Skin of body (tissue), 1 donor: ENCODE measurements at regions not wholly inside any gene's neighbourhood (a gene's known extent, or its start where the extent isn't known, plus 50 kb on each side); places are given as distances from the start of the nearest gene placed in this dataset.
"Not testable (repeated sequence)": the region's sequence is repeated elsewhere in the genome, so short reads cannot be mapped to it uniquely, and the experiment has no call there.

Experiments used
- DNase-seq: peaks from one replicate; lab custom pipeline; 2025; lab: John Stamatoyannopoulos, UW

DNA sequence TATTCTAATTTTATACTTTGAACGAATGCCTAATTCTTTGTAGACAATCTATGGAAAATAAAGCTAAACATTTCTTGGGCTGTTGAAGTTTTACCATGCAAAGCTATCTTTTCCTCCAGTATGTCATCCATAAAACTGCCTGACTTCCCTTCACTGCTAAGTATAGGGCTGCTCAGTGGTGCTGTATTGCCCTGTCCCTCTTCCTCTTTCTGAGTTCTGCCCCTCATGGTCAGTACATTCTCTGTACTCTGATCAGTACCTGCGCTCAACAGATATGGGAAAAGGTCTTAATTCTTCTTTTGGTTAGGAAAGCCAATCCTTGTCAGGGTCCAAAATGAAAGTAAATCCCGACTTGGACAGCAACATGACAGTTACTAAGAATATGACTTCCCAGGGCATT, 321.9 kb downstream of the RAD51AP2 start:
- DNase-seq, result no peak

DNA sequence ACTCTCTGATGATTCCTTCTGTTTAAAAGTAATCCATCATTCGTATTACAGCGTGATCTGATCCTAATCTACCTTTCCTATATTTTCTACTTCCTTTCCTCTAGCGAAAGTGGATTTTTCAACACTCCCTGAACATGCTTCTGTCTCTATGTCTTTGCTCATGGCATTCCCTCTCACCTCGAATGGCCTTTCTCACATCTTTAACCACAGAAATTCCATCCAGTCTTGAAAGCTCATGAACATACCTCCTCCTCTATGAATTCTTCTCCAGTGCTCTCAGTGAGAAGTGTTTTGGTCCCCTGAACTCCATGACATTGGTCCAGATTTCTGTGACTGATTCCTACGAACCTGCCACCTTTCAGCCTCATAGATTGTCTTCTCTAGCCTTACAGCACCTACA, 323.2 kb downstream of the RAD51AP2 start:
- no peak for DNase-seq

DNA sequence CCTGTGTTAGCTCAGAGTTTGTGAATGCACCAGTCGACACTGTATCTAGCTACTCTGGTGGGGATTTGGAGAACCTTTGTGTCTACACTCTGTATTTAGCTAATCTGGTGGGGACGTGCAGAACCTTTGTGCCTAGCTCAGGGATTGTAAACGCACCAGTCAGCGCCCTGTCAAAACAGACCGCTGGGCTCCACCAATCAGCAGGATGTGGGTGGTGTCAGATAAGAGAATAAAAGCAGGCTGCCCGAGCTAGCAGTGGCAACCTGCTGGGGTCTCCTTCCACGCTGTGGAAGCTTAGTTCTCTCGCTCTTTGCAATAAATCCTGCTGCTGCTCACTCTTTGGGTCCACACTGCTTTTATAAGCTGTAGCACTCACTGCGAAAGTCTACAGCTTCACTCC, 324.2 kb downstream of the RAD51AP2 start:
- DNase-seq, result no peak

DNA sequence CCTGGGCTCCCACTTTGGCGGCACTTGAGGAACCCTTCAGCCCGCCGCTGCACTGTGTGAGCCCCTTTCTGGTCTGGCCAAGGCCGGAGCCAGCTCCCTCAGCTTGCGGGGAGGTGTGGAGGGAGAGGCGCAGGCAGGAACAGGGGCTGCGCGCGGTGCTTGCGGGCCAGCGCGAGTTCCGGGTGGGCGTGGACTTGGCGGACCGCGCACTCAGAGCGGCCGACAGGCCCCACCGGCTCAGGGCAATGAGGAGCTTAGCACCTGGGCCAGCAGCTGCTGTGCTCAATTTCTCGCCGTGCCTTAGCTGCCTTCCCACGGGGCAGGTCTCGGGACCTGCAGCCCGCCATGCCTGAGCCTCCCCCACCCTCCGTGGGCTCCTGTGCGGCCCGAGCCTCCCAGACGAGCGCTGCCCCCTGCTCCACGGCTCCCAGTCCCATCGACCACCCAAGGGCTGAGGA, 324.8 kb downstream of the RAD51AP2 start:
- DNase-seq, result not testable (repeated sequence)

DNA sequence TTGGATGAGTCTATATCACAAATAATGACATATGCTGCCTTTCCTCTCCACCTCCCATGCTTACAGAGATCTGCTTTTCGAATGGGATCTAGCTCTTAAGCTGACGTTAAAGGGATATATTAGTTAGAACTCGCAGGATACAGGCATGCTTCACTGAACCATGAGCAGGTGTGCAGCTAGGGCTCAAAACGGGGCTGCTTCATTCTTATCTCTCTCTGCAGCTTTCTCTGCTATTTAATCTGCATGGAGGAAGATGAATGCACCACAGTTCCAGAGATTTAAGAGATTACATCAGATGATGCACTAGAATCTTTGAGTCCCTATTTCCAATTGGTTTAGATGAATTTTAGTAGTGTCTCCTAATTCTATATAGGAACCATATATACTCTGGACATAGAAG, 327.0 kb downstream of the RAD51AP2 start:
- no peak for DNase-seq

DNA sequence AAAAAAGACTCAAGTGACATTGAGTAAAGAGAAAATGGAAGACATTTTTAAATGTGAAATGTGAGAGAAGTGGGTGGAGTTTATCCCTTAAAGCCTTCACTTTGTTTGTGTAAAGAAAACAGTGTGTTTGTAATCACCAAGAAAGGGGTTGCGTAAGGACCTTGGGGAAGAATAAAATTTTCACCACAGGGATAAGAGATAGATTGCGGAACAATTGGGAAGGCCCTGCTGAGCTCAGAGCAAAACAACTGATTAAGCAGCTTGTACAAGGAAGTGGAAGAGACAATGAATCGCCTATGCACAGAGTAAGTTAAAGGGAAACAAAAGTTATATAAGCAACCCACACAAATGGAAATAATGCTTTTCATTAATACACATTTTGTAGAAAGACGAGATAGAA, 327.7 kb downstream of the RAD51AP2 start:
- DNase-seq, result no peak

DNA sequence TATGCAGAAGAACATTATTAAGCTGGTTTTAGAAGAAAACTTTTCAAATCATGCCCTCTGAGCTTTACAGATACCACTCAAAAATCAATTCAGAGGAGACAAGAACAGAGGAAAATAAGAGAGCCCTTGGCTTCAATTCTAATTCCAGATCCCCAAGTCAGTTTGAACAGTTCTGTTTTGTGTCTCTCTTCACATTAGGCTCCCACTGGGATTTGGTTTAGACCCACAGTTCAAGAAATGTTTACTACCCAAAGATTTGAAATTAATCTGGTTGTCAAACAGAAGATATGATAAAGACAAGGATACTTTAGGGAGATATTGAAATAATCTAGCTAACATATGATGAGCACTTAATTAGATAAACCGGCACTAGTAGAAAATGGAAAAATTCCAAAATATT, 329.5 kb downstream of the RAD51AP2 start:
- no peak for DNase-seq

DNA sequence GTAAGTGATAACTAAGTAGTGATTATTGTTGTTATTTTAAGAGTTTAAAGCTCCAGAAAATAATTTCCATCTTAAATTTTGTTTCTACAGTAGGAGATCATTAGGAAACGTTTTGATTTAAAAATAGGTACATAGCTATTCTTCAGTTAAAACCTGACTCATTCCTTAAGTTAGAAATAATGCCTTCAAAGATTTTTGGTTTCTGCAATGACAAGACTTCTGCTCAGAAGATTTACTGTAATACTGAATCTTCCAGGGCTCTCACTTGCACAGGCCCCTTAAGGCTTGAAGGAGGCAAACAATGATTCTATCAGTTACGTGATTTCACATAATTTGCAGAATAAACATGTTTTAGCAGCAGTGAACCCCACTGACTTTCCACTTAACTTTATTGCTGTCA, 333.7 kb downstream of the RAD51AP2 start:
- no peak for DNase-seq

DNA sequence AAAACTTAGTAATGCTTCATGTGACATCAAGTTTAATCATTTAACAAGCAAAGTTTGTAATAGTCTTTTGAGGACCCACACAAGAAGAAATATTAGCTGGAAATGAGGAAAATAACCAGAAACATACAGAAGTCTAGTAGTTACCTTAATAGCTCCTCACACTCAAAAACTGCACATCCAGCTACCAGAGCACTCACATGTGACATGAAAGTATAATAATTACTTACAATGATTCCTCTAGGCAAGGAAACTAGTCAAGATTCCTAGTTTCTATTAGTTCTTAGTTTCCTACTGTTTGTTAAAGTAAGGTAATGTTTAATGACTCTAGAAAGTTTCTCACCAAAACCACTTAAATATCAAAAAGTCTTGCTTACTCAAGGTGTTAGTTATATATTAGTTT, 335.8 kb downstream of the RAD51AP2 start:
- no peak for DNase-seq

DNA sequence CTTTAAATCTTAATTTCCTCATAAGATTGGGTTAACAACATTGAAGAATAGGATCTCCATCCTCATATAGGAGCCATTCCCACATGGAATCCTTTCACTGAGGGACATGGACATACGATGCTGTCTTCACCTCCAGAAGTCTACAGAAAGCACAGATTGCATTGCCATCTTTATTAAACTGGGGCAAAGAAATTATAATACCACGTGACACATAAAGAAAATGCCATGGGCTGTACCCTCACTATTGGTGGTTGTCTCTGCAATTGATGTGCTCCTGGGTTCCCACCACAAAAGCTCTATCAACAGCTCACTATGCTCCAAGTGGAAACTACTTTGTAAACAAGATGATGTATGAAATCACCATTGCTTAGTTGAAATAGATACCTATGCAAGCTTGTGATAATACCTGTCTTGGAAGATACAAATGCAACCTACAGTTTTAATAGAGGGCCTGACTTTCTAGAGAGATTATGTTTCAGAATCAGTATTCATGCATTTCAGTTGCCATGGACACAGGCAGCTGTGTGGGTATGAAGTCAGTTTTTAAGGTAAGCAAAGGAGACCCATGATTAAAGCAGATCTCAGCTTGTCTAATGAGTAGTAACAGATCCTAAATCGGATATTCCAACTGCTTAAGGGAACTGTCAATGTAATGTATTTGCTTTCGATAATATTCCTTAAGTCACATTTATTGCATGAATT, 337.0 kb downstream of the RAD51AP2 start:
- DNase-seq, result no peak

DNA sequence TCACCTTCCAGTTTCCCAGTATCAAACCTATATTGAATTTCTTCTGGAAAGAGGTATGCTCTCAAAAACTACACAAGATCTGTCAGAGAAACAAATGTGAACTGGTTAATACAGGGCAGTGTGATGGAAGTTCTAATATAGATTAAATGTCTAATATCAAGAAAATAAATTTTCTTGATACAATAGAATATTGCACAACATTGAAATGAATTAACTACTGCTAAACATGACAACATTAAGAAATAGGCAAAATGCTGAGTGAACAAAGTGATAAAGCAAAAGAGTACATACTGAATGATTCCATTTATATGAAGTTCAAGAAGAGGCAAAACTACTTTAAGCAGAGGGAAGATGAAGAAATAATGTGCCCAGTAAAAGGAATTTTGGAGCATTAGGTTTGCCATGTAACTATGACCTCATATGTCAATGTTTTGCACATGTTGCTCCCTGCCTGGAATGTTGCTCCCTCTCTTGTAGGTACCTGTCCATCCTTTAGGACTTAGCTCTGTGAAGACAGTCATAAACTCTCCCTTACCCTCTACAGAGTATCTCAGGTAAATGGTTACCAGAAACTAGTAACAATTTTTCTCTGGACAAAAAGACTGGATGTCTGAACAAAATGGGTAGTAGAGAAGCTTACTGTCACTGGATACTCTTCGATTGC, 339.0 kb downstream of the RAD51AP2 start:
- DNase-seq, result no peak

DNA sequence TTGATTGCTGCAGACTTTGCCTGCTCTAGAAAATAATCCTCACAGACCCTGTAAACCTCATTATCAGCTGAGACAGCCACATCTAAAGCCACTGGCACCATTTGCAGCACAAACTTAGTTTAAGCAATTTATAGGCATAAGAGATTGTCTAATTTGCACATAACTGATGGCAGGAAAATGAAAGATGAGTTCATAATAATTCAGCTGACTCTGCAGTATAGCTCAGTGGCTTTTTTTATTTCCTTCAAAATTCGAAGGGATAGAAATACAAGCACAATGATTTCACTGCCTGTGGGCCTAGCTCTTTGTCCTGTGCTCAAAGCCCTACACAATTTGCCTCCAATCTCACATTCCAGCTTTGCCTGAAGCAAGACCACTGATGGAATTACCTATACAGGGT, 341.2 kb downstream of the RAD51AP2 start:
- no peak for DNase-seq

DNA sequence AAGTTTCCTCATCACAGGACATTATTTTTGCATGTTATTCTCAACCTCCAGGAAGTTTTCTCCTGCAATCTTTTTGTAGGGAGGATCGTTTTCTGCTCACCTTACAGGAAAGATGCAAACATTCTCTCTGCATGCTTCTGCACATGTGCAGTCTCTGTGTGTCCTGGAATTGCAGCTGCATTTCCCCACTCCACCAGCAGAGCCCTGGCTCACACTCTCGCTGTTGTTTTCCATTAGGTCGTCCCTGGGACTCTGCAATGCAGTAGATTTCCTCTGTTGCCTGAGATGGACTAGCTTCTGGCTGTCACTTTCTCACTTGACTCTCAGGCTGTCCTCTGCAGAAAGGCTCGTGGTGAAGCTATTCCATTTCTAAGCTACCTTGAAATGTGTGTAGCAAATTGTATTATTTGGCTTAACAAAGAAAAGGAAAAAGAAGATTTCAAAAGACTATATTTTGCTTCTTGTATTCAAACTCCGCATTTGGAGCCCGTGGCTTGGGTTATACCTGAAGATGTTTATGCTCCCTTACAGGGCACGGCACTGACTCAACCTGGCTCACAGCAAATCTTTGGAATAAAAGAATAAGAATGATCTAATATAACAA, 346.7 kb downstream of the RAD51AP2 start:
- DNase-seq, result no peak

DNA sequence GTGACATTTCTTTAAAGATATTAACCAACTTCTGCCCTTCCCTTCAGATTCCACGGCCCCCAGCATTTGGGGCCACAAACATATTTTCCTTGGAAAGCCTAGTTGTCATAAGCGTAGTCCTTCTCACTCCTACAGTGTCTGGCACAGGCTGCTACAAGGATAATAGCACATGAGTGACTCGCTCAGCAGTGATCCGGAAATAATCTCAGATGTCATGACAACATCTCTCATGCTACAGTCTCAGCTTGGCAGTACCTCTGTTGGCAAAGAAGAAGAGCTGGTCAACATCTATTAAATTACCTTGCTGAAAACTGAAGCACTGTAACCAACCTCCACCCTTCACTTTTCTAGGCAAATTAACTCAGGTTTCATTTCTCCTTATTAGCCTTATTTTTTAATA, 351.7 kb downstream of the RAD51AP2 start:
- no peak for DNase-seq

DNA sequence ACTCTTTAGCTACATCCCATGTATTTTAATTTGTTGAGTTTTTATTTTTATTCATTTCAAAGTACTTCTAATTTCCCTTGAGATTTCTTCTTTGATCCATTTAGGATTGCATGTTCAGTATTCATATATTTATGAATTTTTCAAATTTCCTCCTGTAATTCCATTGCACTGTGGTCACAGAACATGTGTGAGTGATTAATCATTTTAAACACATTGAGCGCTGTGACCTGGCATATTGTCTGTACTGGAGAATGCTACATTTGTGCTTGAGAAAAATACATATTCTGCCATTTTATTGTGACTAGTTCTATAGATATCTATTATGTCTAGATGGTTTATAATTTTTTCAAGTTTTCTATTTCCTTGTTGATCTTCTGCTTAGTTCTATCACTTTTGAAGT, 353.7 kb downstream of the RAD51AP2 start:
- no peak for DNase-seq

DNA sequence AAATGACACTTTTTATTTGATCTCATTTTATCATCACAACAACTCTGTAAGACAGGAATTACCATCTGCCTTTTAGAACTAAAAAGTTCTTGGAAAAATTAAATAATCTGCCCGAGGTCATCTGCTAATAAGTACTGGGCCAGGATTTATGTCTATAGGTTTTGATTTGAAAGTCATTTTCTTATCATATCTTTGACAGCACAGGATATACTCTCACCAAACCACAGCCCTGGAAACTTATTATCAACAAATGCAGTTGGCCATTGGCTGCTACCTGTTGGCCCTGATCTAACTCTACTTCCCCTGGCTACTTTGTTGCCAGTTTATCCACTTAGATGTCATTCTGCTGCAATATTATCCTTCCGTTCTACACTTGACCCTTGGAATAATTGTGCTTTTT, 354.6 kb downstream of the RAD51AP2 start:
- no peak for DNase-seq

DNA sequence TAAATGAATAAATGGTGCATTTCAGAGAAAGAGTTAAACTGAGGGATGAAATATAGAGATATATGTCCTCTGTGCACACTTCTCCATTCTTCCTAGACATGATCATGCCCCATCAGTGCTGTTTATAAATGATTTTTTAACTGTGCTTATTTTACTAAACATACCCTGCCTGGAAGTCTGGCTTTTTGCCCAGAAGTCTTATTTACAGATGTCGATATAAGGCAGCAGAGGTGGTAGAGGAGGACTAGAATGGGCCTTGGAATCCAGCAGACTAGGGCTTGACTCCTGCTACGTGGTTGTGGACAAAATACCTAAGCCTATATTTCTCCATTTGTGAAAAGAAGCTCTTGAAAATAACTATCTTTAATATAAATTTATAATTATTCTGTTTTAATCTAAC, 355.5 kb downstream of the RAD51AP2 start:
- no peak for DNase-seq

DNA sequence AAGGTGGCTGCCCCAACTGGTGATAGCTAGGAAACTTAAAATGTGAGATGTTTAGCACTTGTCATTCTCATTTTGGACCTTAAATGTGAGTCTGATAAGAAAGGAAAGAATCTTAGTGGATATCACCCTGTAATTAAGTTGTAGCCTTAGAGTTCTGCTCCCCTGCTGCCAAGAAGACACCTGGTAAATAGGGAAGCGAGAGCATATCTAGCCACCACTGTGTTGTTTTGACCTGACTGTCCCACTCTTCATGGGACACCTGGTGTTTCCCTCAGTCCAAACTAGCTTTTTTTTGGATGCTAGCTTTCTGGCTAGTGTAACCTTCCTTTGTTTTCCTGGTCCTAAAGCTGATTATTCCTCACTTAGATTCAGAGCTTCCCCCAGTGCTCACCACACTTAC, 357.6 kb downstream of the RAD51AP2 start:
- DNase-seq, result no peak

DNA sequence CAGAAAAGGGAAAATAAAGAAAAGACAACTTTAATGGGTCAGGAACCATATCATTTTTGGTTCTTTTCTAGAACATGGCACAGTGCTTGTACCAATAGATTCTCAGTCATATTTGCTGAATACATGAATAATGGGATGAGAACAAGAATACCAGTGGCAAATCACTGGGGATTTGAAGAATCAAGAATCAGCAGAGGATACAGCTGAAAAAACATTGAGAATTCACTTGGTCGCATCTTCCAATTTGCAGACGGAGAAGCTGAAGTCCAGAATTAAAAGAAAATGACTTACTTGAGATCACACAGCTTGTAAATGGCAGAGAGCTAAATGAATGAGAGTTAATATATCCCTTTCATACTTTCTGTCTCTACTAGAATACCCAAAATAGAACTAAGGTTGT, 362.2 kb downstream of the RAD51AP2 start:
- DNase-seq, result no peak

DNA sequence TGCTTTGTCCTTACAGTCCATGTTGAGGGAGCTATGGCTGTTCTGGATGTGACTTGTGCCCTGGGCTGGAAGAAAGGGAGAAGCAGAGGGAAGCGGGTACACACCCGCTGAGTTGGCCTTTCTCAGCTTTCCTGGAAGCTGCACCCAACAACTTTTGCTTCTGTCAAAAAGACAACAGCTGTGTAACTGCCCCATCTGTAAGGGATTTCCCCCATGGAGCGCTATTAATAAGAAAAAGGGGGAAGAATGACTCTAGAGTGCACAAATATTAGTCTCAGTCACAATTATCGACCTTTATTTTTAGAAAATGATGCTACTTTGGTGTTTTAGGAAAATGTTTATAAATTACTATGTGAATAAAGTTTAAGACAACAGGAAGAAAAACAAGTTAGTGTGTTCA, 368.3 kb downstream of the RAD51AP2 start:
- DNase-seq, result no peak

DNA sequence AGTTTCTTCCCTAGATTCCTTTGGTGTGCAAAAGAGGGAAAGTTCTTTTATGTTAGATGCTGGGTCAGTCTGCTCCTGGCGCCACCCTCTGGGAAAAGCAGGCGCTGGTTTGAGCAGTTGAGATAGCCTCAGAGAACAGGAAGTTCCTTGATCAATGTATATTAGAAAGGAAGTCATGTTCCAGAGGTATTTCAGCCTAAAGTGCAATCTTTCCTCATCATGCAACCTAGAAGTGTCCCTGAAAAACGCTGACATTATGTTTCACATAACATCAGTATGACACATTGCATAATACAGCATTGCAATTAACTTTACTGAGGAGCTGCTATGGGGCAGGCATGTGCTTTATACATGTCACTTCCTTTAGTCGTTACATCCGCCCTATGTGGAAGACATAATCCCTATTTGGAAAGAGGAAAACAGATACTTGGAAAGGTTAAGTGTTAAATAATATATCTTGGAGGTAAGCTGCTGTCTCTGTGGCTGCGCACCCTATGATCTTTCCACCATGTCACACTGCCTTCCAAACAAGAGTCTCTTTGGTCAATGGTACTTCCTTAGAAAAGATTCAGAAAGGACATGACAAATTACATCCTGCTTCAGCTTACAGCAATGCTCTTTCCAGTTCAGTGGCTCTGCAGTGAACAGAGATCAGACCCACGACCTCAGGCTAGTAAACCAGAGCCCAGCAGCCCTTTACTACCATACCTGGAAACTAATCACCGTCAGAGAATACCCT, 369.7 kb downstream of the RAD51AP2 start:
- DNase-seq, result no peak

DNA sequence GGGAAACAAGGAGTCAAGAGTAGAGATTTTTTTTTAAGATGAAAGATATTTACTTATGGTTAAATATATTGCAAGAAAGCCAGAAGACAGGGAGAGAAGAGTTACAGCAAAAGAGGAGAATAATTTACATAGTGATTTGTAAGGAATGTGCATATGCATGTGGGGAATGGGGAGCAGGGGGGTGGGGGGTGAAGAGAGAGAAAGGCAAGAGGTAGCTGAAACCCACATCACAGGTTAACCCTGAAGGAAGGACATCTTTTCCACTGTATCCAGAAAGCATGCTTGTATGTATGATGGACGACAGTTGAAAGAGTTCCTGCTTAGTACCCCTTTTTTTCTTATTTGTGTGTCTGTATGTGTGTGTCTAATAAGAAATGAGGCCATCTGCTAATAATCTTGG, 371.9 kb downstream of the RAD51AP2 start:
- no peak for DNase-seq
